H9 (cell line): ENCODE measurements at regions not wholly inside any gene's neighbourhood (a gene's known extent, or its start where the extent isn't known, plus 50 kb on each side); places are given as distances from the start of the nearest gene placed in this dataset.

ENCODE experiments used
- DNase-seq: peaks from one replicate; pipeline ENCODE4 v3.0.0-alpha.2; 2017
- H2AFZ ChIP-seq: one replicate; pipeline ENCODE4 v1.6.1; 2013; ENCODE audit warnings: mild to moderate bottlenecking, low read length, control low read depth, moderate library complexity
- H2AK5ac ChIP-seq: 2 replicates; pipeline ENCODE4 v1.6.1; 2013; ENCODE audit warnings: low read length, control low read depth, mixed read lengths; ENCODE audit not compliant: insufficient read length
- H2BK120ac ChIP-seq: one replicate; pipeline ENCODE4 v1.6.1; 2013; ENCODE audit warnings: low read depth, mild to moderate bottlenecking, low read length, control low read depth, inconsistent platforms; ENCODE audit not compliant: poor library complexity, severe bottlenecking
- H2BK12ac ChIP-seq: 2 replicates; pipeline ENCODE4 v1.6.1; 2013; ENCODE audit warnings: low read length, control low read depth, mixed read lengths, low read depth; ENCODE audit not compliant: insufficient read length
- H2BK15ac ChIP-seq: 2 replicates; pipeline ENCODE4 v1.6.1; 2013; ENCODE audit warnings: low read depth, low read length, control low read depth
- H2BK20ac ChIP-seq: one replicate; pipeline ENCODE4 v1.6.1; 2013; ENCODE audit warnings: low read depth, mild to moderate bottlenecking, low read length, control low read depth, inconsistent platforms; ENCODE audit not compliant: poor library complexity, severe bottlenecking
- H2BK5ac ChIP-seq: 2 replicates; pipeline ENCODE4 v1.6.1; 2013; ENCODE audit warnings: low read length, control low read depth, mixed read lengths; ENCODE audit not compliant: insufficient read length
- H3K14ac ChIP-seq: 2 replicates; pipeline ENCODE4 v1.6.1; 2013; ENCODE audit warnings: low read length, control low read depth; ENCODE audit not compliant: insufficient read depth
- H3K18ac ChIP-seq: 2 replicates; pipeline ENCODE4 v1.6.1; 2013; ENCODE audit warnings: low read depth, mild to moderate bottlenecking, mixed read lengths, low read length, control low read depth; ENCODE audit not compliant: insufficient read length
- H3K23ac ChIP-seq: 2 replicates; pipeline ENCODE4 v1.6.1; 2013; ENCODE audit warnings: low read length, control low read depth, mixed read lengths, low read depth; ENCODE audit not compliant: insufficient read length
- H3K23me2 ChIP-seq: 2 replicates; pipeline ENCODE4 v1.6.1; 2013; ENCODE audit warnings: low read depth, mild to moderate bottlenecking, mixed read lengths, low read length, control low read depth; ENCODE audit not compliant: insufficient read length, poor library complexity, severe bottlenecking
- H3K27ac ChIP-seq: 2 replicates; pipeline ENCODE4 v1.5.1; 2013; ENCODE audit warnings: low read length, control low read depth, mixed read lengths, low read depth; ENCODE audit not compliant: insufficient read length
- H3K27me3 ChIP-seq: 2 replicates; pipeline ENCODE4 v1.6.1; 2013; ENCODE audit warnings: low read length, control low read depth, inconsistent platforms; ENCODE audit not compliant: insufficient read depth
- H3K4ac ChIP-seq: 2 replicates; pipeline ENCODE4 v1.6.1; 2013; ENCODE audit warnings: low read depth, mild to moderate bottlenecking, control low read depth, inconsistent platforms, low read length, moderate library complexity
- H3K4me1 ChIP-seq: 2 replicates; pipeline ENCODE4 v1.6.1; 2013; ENCODE audit warnings: low read length, control low read depth, inconsistent platforms; ENCODE audit not compliant: insufficient read depth
- H3K4me2 ChIP-seq: 2 replicates; pipeline ENCODE4 v1.6.1; 2013; ENCODE audit warnings: low read length, control low read depth, mixed read lengths; ENCODE audit not compliant: insufficient read length, insufficient read depth
- H3K56ac ChIP-seq: 2 replicates; pipeline ENCODE4 v1.6.1; 2013; ENCODE audit warnings: low read depth, mild to moderate bottlenecking, mixed read lengths, low read length, control low read depth; ENCODE audit not compliant: insufficient read length
- H3K79me1 ChIP-seq: 2 replicates; pipeline ENCODE4 v1.6.1; 2013; ENCODE audit warnings: low read depth, mild to moderate bottlenecking, moderate library complexity, low read length, control low read depth, inconsistent platforms; ENCODE audit not compliant: insufficient read depth, poor library complexity, severe bottlenecking
- H3K79me2 ChIP-seq: 2 replicates; pipeline ENCODE4 v1.6.1; 2013; ENCODE audit warnings: low read length, control low read depth, inconsistent platforms; ENCODE audit not compliant: insufficient read depth
- H3K9ac ChIP-seq: 2 replicates; pipeline ENCODE4 v1.6.1; 2013; ENCODE audit warnings: low read length, control low read depth, mixed read lengths; ENCODE audit not compliant: insufficient read length; ENCODE audit errors: extremely low read depth
- H3K9me3 ChIP-seq: one replicate; pipeline ENCODE4 v1.6.1; 2013; ENCODE audit warnings: low read depth, low read length, inconsistent platforms; ENCODE audit not compliant: control insufficient read depth
- H3T11ph ChIP-seq: one replicate; pipeline ENCODE4 v1.6.1; 2013; ENCODE audit warnings: mild to moderate bottlenecking, low read length, control low read depth, inconsistent platforms
- H4K20me1 ChIP-seq: one replicate; pipeline ENCODE4 v1.6.1; 2013; ENCODE audit not compliant: control insufficient read depth, insufficient read length, insufficient read depth
- H4K5ac ChIP-seq: 2 replicates; pipeline ENCODE4 v1.6.1; 2013; ENCODE audit warnings: low read depth, mild to moderate bottlenecking, mixed read lengths, low read length, control low read depth; ENCODE audit not compliant: insufficient read length
- H4K8ac ChIP-seq: replicated peaks from 2 replicates; pipeline ENCODE4 v1.6.1; 2013; ENCODE audit warnings: low read length, control low read depth, mixed read lengths, low read depth; ENCODE audit not compliant: insufficient read length
- H4K91ac ChIP-seq: 2 replicates; pipeline ENCODE4 v1.6.1; 2013; ENCODE audit warnings: low read depth, mild to moderate bottlenecking, moderate library complexity, mixed read lengths, low read length, control low read depth; ENCODE audit not compliant: insufficient read length
- H3K27ac Mint-ChIP-seq, 3 experiments: 2 replicates in 2 of 3; 3 replicates in 1 of 3; pipeline ENCODE4 v1.8.0; 2020 to 2021; ENCODE audit warnings: mixed read lengths in 3 of 3, mild to moderate bottlenecking in 1 of 3, moderate library complexity in 1 of 3
- H3K27me3 Mint-ChIP-seq: 2 replicates; pipeline ENCODE4 v1.8.0; 2021; ENCODE audit warnings: low read depth, mild to moderate bottlenecking, moderate library complexity, mixed read lengths
- H3K36me3 Mint-ChIP-seq, 3 experiments: 2 replicates in 2 of 3; 3 replicates in 1 of 3; pipeline ENCODE4 v1.8.0; 2020 to 2021; ENCODE audit warnings: low read depth in 3 of 3, mixed read lengths in 3 of 3; ENCODE audit not compliant: insufficient read depth in 1 of 3
- H3K4me1 Mint-ChIP-seq, 2 experiments: 2 replicates each; pipeline ENCODE4 v1.8.0; 2020; ENCODE audit warnings: mixed read lengths in 2 of 2
- H3K4me3 Mint-ChIP-seq, 2 experiments: 2 replicates in 1 of 2; 3 replicates in 1 of 2; pipeline ENCODE4 v1.8.0; 2020 to 2021; ENCODE audit warnings: mild to moderate bottlenecking in 2 of 2, mixed read lengths in 2 of 2, moderate library complexity in 1 of 2
- H3K9me3 Mint-ChIP-seq, 2 experiments: 2 replicates in 1 of 2; 3 replicates in 1 of 2; pipeline ENCODE4 v1.8.0; 2020; ENCODE audit warnings: mild to moderate bottlenecking in 2 of 2, mixed read lengths in 2 of 2, moderate library complexity in 1 of 2
- CTCF ChIP-seq: fragments of 200-600 bp; sonication (generic); conservative IDR thresholded peaks from 3 replicates; pipeline ENCODE4 v1.8.0; 2021; ENCODE audit warnings: antibody characterized with exemption, mild to moderate bottlenecking
- WGBS: extraction: QIAGEN DNeasy Blood & Tissue Kit; methylation state at CpG from one replicate; pipeline ENCODE4 v1.1.7; 2013; ENCODE audit warnings: missing lambda C conversion rate, low lambda C conversion rate, mixed read lengths; ENCODE audit not compliant: insufficient read length; ENCODE audit errors: extremely low coverage; 5-methylcytosine and 5-hydroxymethylcytosine counted together

- Histone ChIP-seq H3K9ac (no peak overlapping the region), H3K4ac (no peak overlapping the region), H4K5ac (no peak overlapping the region), H3K18ac (no peak overlapping the region), H3K4me1 (no peaks in the 10 kb centered on the region; the same call in 1 of the 2 replicates), H2BK15ac (no peak overlapping the region), H2AFZ (no peak overlapping the region), H3K23ac (no peak overlapping the region), H2BK120ac (no peak overlapping the region), H2BK5ac (no peak overlapping the region), H2BK12ac (no peak overlapping the region), H2BK20ac (no peak overlapping the region), H3K56ac (no peak overlapping the region), H4K8ac (no peak overlapping the region), H3K79me2 (no peaks in the 10 kb centered on the region), H3K4me2 (no peak overlapping the region), H4K91ac (no peak overlapping the region), H4K20me1 (no peaks in the 10 kb centered on the region), H3K79me1 (no peaks in the 10 kb centered on the region), H3K27me3 (no peaks in the 10 kb centered on the region), H3K27ac (no peak overlapping the region), H3T11ph (no peak overlapping the region), H3K14ac (no peak overlapping the region), H3K23me2 (no peaks in the 10 kb centered on the region), H3K9me3 (no peaks in the 10 kb centered on the region), H2AK5ac (no peak overlapping the region)
- WGBS, result no CpG with 5 or more reads among the region's 4 CpGs
- Mint-ChIP-seq H3K4me1 (peaks cover 26 to 27% of the 10 kb centered on the region in 2 experiments), H3K27ac (no peak overlapping the region), H3K27me3 (no peaks in the 10 kb centered on the region), H3K36me3 (peaks cover 0 to 18% (median 17%) of the 10 kb centered on the region in 3 experiments; a peak in 5 of 7 replicates), H3K4me3 (no peak overlapping the region), H3K9me3 (peaks cover 5% of the 10 kb centered on the region in 2 experiments; a peak in 3 of 5 replicates)
- DNase-seq, result no peak
- TF ChIP-seq CTCF, result no peak
Observed at GRCh38 chr13:55432814-55433213, 1707.9 kb upstream of the PRR20A start.
